ENCODE measurements at regions not wholly inside any gene's neighbourhood (a gene's known extent, or its start where the extent isn't known, plus 50 kb on each side); places are given as distances from the start of the nearest gene placed in this dataset.

DNA sequence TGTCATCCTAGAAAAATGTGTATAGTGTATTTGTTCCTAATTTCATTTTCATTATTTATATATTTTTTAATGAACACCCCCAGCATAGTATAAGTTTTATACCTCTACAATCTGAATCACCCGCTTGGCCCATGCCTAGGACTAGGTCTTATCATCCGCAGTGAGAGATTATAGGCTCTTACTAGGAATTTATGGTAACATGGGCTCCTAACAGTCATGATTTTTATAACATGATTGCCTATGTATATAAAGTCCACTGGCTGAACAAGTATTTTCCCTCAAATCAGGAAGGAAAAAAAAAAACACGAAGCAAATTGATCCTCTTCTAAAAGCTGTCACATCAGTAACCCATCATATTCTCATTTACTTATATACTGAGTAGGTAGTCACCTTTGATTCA is 666.1 kb upstream of the NRXN1 start:
- no peak overlapping the region for H3K4me3 ChIP-seq (ENCODE audit: low read depth, low read length)
- TF ChIP-seq, protein P1, sequence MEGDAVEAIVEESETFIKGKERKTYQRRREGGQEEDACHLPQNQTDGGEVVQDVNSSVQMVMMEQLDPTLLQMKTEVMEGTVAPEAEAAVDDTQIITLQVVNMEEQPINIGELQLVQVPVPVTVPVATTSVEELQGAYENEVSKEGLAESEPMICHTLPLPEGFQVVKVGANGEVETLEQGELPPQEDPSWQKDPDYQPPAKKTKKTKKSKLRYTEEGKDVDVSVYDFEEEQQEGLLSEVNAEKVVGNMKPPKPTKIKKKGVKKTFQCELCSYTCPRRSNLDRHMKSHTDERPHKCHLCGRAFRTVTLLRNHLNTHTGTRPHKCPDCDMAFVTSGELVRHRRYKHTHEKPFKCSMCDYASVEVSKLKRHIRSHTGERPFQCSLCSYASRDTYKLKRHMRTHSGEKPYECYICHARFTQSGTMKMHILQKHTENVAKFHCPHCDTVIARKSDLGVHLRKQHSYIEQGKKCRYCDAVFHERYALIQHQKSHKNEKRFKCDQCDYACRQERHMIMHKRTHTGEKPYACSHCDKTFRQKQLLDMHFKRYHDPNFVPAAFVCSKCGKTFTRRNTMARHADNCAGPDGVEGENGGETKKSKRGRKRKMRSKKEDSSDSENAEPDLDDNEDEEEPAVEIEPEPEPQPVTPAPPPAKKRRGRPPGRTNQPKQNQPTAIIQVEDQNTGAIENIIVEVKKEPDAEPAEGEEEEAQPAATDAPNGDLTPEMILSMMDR (IDR thresholded peaks at IDR 0.05; ENCODE audit: control insufficient read depth, extremely low read depth, insufficient read depth), result no peak
- DNase-seq (ENCODE audit: low read depth), result no peak

DNA sequence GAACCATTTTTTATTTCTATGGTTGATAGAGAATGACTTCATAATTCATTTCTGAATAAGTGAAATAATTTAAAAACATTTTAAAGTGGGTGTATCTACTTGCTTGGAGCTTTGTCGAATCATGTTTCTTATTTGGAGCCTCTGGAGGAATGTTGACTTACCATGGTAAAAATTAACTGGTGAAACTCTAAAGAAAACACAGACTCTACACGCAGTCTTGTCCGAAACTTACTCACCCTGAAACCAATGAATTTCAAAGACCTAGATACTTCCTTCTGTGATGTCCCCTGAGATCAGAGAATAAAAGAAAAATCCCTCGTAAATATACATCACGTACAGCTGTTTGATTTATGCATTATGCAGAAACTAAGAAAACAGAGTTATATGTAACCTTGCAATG is 665.2 kb upstream of the NRXN1 start:
- TF ChIP-seq, protein P1 (IDR thresholded peaks at IDR 0.05; ENCODE audit: control insufficient read depth, extremely low read depth, insufficient read depth), result no peak

DNA sequence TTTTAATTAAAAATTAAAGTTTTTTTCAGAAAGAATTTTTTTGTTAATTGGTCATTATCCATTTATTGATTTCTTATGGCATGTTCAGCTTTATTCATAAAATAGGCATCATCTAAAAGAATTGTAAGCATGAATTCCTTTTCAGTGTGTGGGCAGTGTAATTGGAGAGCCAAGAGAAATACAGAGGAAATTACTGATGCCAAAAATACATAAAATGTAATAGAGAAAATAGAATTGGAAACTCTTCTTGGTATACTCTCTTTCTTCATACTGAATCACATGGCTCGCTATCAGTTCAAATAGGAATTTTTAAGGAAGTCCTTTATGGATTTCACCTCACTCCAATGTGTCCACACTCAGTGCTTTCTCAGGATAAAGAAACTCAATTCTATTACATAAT is 663.6 kb upstream of the NRXN1 start:
- no peak for DNase-seq (ENCODE audit: low read depth)
- no peak overlapping the region for H3K4me3 ChIP-seq (ENCODE audit: low read depth, low read length)
- TF ChIP-seq, protein P1 (IDR thresholded peaks at IDR 0.05; ENCODE audit: control insufficient read depth, extremely low read depth, insufficient read depth), result no peak

More for the DNA sequence above, 665.2 kb upstream of the NRXN1 start:
- no peak for DNase-seq (ENCODE audit: low read depth)
- no peak overlapping the region for H3K4me3 ChIP-seq (ENCODE audit: low read depth, low read length)

GRCh38 chr2:51693640-51694039 is 661.7 kb upstream of the NRXN1 start:
- H3K4me3 ChIP-seq (ENCODE audit: low read depth, low read length), result no peak overlapping the region
- TF ChIP-seq, protein P1 (IDR thresholded peaks at IDR 0.05; ENCODE audit: control insufficient read depth, extremely low read depth, insufficient read depth), result no peak
- DNase-seq (ENCODE audit: low read depth), result no peak

DNA sequence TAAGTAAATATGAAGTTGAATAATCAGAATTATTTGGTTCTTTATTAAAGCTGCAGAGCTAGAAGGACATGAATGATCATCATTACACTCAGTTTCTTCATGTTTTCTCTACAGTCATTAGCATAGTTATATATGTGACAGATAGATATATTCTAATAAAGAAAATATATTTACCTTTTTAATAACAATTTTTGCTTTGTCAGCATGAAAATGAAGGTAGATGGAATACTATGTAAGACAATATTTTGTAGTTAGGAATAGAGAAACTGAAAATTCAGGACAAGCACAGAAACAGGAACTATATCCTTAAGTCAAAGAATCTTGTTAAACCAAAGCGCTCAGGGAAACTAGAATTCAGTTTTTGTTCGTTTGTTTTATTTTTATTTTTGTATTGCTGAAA is 649.9 kb upstream of the NRXN1 start:
- no peak overlapping the region for H3K4me3 ChIP-seq (ENCODE audit: low read depth, low read length)
- TF ChIP-seq, protein P1 (IDR thresholded peaks at IDR 0.05; ENCODE audit: control insufficient read depth, extremely low read depth, insufficient read depth), result no peak
- no peak for DNase-seq (ENCODE audit: low read depth)

DNA sequence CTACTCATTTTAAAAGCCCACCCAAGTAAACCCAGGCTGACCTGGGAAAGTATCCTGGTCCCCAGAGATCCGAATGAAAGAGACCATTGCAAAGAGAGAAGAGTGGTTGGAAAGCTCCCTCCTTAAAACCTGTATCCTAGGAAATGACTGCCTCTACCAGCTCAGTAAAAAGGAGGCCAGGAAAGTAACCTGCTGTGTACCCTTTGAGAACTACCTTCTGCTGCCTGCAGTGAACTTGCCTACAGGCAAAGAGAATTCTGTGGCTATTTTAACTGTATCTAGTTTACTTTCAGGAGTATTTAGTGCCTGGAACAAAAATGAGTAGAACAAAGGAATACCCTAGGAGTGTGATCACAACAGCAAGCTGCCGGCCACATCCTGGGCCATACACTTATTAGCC is 641.7 kb upstream of the NRXN1 start:
- no peak for DNase-seq (ENCODE audit: low read depth)
- TF ChIP-seq, protein P1 (IDR thresholded peaks at IDR 0.05; ENCODE audit: control insufficient read depth, extremely low read depth, insufficient read depth), result no peak

GRCh38 chr2:51667679-51668078 is 635.7 kb upstream of the NRXN1 start:
- no peak overlapping the region for H3K4me3 ChIP-seq (ENCODE audit: low read depth, low read length)
- no peak for DNase-seq (ENCODE audit: low read depth)
- TF ChIP-seq, protein P1 (IDR thresholded peaks at IDR 0.05; ENCODE audit: control insufficient read depth, extremely low read depth, insufficient read depth), result no peak

More for the DNA sequence above, 641.7 kb upstream of the NRXN1 start:
- no peak overlapping the region for H3K4me3 ChIP-seq (ENCODE audit: low read depth, low read length)

All from LNCaP clone FGC (cell line).